HepG2 (cell line): ENCODE measurements at regions not wholly inside any gene's neighbourhood (a gene's known extent, or its start where the extent isn't known, plus 50 kb on each side); places are given as distances from the start of the nearest gene placed in this dataset.

Source experiments
- ATF1 ChIP-seq: IDR thresholded peaks from 2 replicates; pipeline ENCODE4 v1.6.1; 2016; ENCODE audit warnings: mild to moderate bottlenecking, control low read depth
- GABPB1 ChIP-seq: IDR thresholded peaks from 2 replicates; pipeline ENCODE4 v1.6.1; 2016; ENCODE audit warnings: mild to moderate bottlenecking, missing genetic modification reagents, moderate library complexity, missing compliant biosample characterization
- GATAD1 ChIP-seq: IDR thresholded peaks from 2 replicates; pipeline ENCODE4 v1.6.1; 2016; ENCODE audit warnings: missing genetic modification reagents, missing compliant biosample characterization
- IRF1 ChIP-seq: sonication (generic); formaldehyde crosslinking; IDR thresholded peaks from 2 replicates; pipeline ENCODE4 v1.4.0; 2020; ENCODE audit warnings: low read depth, mild to moderate bottlenecking, missing genetic modification reagents
- KDM6A ChIP-seq: IDR thresholded peaks from 2 replicates; pipeline ENCODE4 v1.6.1; 2016; ENCODE audit warnings: low read depth
- KLF9 ChIP-seq: IDR thresholded peaks from 2 replicates; pipeline ENCODE4 v1.6.1; 2016; ENCODE audit warnings: low read depth
- MZF1 ChIP-seq: sonication (generic); formaldehyde crosslinking; IDR thresholded peaks from 2 replicates; pipeline ENCODE4 v1.8.1; 2023; ENCODE audit warnings: mild to moderate bottlenecking, missing genetic modification reagents, borderline replicate concordance
- NCOA5 ChIP-seq: sonication (generic); formaldehyde crosslinking; IDR thresholded peaks from 2 replicates; pipeline ENCODE4 v1.4.0; 2020; ENCODE audit warnings: missing genetic modification reagents
- NR1H2 ChIP-seq: sonication (generic); formaldehyde crosslinking; IDR thresholded peaks from 2 replicates; pipeline ENCODE4 v1.8.1; 2022; ENCODE audit warnings: low read depth, missing genetic modification reagents, borderline replicate concordance
- RXRB ChIP-seq: IDR thresholded peaks from 2 replicates; pipeline ENCODE4 v1.6.1; 2016; ENCODE audit warnings: borderline replicate concordance, missing genetic modification reagents, missing compliant biosample characterization
- TBX2 ChIP-seq: sonication (generic); formaldehyde crosslinking; IDR thresholded peaks from 2 replicates; pipeline ENCODE4 v1.5.0; 2020; ENCODE audit warnings: missing genetic modification reagents, mild to moderate bottlenecking, borderline replicate concordance
- THYN1 ChIP-seq: sonication (generic); formaldehyde crosslinking; IDR thresholded peaks from 2 replicates; pipeline ENCODE4 v1.8.1; 2023; ENCODE audit warnings: low read depth, mild to moderate bottlenecking, moderate library complexity, missing genetic modification reagents, borderline replicate concordance
- TP53 ChIP-seq: sonication (generic); formaldehyde crosslinking; conservative IDR thresholded peaks from 2 replicates; pipeline ENCODE4 v1.4.0; 2020; ENCODE audit warnings: missing genetic modification reagents
- TRIM24 ChIP-seq: sonication (generic); formaldehyde crosslinking; IDR thresholded peaks from 2 replicates; pipeline ENCODE4 v1.8.0; 2022; ENCODE audit warnings: mild to moderate bottlenecking, missing genetic modification reagents
- ZBTB34 ChIP-seq: sonication (generic); formaldehyde crosslinking; IDR thresholded peaks from 2 replicates; pipeline ENCODE4 v1.8.0; 2022; ENCODE audit warnings: mild to moderate bottlenecking, missing genetic modification reagents
- ZFYVE20 ChIP-seq: sonication (generic); formaldehyde crosslinking; IDR thresholded peaks from 2 replicates; pipeline ENCODE4 v1.8.0; 2023; ENCODE audit warnings: low read depth, mild to moderate bottlenecking, moderate library complexity, missing genetic modification reagents, borderline replicate concordance
- ZNF101 ChIP-seq: sonication (generic); formaldehyde crosslinking; IDR thresholded peaks from 2 replicates; pipeline ENCODE4 v1.4.0; 2020; ENCODE audit warnings: mild to moderate bottlenecking, low read depth, missing genetic modification reagents, borderline replicate concordance
- ZNF138 ChIP-seq: sonication (generic); formaldehyde crosslinking; IDR thresholded peaks from 2 replicates; pipeline ENCODE4 v1.5.0; 2020; ENCODE audit warnings: mild to moderate bottlenecking, low read depth, missing genetic modification reagents
- ZNF33A ChIP-seq: sonication (generic); formaldehyde crosslinking; IDR thresholded peaks from 2 replicates; pipeline ENCODE4 v1.5.1; 2020; ENCODE audit warnings: missing genetic modification reagents, mild to moderate bottlenecking, moderate library complexity, borderline replicate concordance
- ZNF343 ChIP-seq: sonication (generic); formaldehyde crosslinking; IDR thresholded peaks from 2 replicates; pipeline ENCODE4 v1.4.0; 2020; ENCODE audit warnings: mild to moderate bottlenecking, missing genetic modification reagents
- ZNF441 ChIP-seq: sonication (generic); formaldehyde crosslinking; IDR thresholded peaks from 2 replicates; pipeline ENCODE4 v1.7.0; 2021; ENCODE audit warnings: missing genetic modification reagents, borderline replicate concordance
- ZNF546 ChIP-seq: sonication (generic); formaldehyde crosslinking; conservative IDR thresholded peaks from 2 replicates; pipeline ENCODE4 v1.8.1; 2023; ENCODE audit warnings: mild to moderate bottlenecking, missing genetic modification reagents
- ZNF639 ChIP-seq: conservative IDR thresholded peaks from 2 replicates; pipeline ENCODE4 v1.6.1; 2018; ENCODE audit warnings: missing genetic modification reagents
- ZNF674 ChIP-seq: sonication (generic); formaldehyde crosslinking; IDR thresholded peaks from 2 replicates; pipeline ENCODE4 v1.5.0; 2020; ENCODE audit warnings: low read depth, mild to moderate bottlenecking, missing genetic modification reagents
- ZNF678 ChIP-seq: sonication (generic); formaldehyde crosslinking; IDR thresholded peaks from 2 replicates; pipeline ENCODE4 v1.4.0; 2020; ENCODE audit warnings: mild to moderate bottlenecking, missing genetic modification reagents
- TF ChIP-seq, protein P1 (sequence below): sonication (generic); formaldehyde crosslinking; IDR thresholded peaks from 2 replicates; pipeline ENCODE4 v1.4.0; 2020; ENCODE audit warnings: mild to moderate bottlenecking, missing genetic modification reagents

DNA sequence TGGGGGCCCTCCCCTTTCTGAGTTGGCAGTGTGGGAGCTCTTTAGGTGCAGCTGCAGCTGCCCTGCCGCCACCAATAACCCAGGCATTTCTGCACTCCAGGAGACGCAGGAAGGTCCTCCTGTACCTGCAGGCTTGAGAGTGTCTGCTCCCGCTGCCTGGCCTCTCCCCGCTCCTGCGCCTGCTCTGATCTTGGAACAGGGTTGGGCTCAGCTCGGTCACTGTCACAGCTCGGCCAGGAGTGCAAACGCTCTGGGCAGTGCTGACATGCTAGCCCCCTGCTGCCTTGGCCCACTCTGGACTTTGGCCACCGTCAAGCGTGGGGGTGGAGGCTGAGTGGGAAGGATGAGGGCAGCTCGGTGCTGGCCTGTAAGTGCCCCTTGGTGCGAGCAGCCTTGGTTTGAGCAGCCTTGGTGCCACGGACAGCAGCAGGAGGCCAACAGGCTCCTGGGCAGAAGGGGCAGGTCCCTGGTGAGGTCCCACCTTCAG lies 738.1 kb upstream of the GJE1 start (continued):
- TF ChIP-seq ZBTB34 (CRISPR knock-in tag), result no peak
- no peak for TF ChIP-seq ZNF138
- TF ChIP-seq ZNF33A (CRISPR knock-in tag), result no peak
- TF ChIP-seq TP53 (CRISPR knock-in tag), result no peak
- no peak for TF ChIP-seq KLF9 (CRISPR knock-in tag)
- no peak for TF ChIP-seq ZNF678 (CRISPR knock-in tag)
- TF ChIP-seq TBX2 (CRISPR knock-in tag), result 0 out of 2 replicates have a peak, but pooled peaks have one; percentile 47
- no peak for TF ChIP-seq ZNF674 (CRISPR knock-in tag)
- no peak for TF ChIP-seq THYN1 (CRISPR knock-in tag)
- TF ChIP-seq ZNF441 (CRISPR knock-in tag), result no peak
- no peak for TF ChIP-seq IRF1 (CRISPR knock-in tag)
- TF ChIP-seq ZNF639 (CRISPR knock-in tag), result no peak
- TF ChIP-seq GABPB1 (CRISPR knock-in tag), result peak; percentile 45; the same call in 1 of the 2 replicates
- TF ChIP-seq TRIM24 (CRISPR knock-in tag), result no peak
- TF ChIP-seq NCOA5 (CRISPR knock-in tag), result no peak
- TF ChIP-seq ATF1 (CRISPR knock-in tag), result no peak
- TF ChIP-seq ZFYVE20 (CRISPR knock-in tag), result no peak
- TF ChIP-seq KDM6A (CRISPR knock-in tag), result no peak
- no peak for TF ChIP-seq ZNF101
- no peak for TF ChIP-seq NR1H2
- TF ChIP-seq, protein P1, sequence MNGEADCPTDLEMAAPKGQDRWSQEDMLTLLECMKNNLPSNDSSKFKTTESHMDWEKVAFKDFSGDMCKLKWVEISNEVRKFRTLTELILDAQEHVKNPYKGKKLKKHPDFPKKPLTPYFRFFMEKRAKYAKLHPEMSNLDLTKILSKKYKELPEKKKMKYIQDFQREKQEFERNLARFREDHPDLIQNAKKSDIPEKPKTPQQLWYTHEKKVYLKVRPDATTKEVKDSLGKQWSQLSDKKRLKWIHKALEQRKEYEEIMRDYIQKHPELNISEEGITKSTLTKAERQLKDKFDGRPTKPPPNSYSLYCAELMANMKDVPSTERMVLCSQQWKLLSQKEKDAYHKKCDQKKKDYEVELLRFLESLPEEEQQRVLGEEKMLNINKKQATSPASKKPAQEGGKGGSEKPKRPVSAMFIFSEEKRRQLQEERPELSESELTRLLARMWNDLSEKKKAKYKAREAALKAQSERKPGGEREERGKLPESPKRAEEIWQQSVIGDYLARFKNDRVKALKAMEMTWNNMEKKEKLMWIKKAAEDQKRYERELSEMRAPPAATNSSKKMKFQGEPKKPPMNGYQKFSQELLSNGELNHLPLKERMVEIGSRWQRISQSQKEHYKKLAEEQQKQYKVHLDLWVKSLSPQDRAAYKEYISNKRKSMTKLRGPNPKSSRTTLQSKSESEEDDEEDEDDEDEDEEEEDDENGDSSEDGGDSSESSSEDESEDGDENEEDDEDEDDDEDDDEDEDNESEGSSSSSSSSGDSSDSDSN, result peak; percentile 65; the same call in 1 of the 2 replicates
- TF ChIP-seq ZNF343 (CRISPR knock-in tag), result no peak
- TF ChIP-seq GATAD1 (CRISPR knock-in tag), result no peak
- TF ChIP-seq RXRB (CRISPR knock-in tag), result no peak
- no peak for TF ChIP-seq MZF1 (CRISPR knock-in tag)
- 0 out of 2 replicates have a peak, but pooled peaks have one; percentile 51 for TF ChIP-seq ZNF546 (CRISPR knock-in tag)
